Neural cell (in vitro differentiated cells): ENCODE measurements at regions not wholly inside any gene's neighbourhood (a gene's known extent, or its start where the extent isn't known, plus 50 kb on each side); places are given as distances from the start of the nearest gene placed in this dataset.

ENCODE experiments used
- H2AFZ ChIP-seq: fragments of 200-600, 300-800 bp; sonication (generic), shearing (Covaris generic); 2 replicates; pipeline ENCODE4 v1.6.0; 2014; ENCODE audit warnings: low read depth, mild to moderate bottlenecking, antibody characterized with exemption, low read length, moderate library complexity
- H3F3A ChIP-seq: fragments of 200-600 bp; shearing (Covaris generic); 2 replicates; pipeline ENCODE4 v1.6.1; 2016; ENCODE audit warnings: mild to moderate bottlenecking, moderate library complexity, mixed read lengths, antibody characterized with exemption, low read length; ENCODE audit not compliant: insufficient read depth, poor library complexity, severe bottlenecking
- H3K27ac ChIP-seq: fragments of 200-600, 300-800 bp; sonication (generic), shearing (Covaris generic); 2 replicates; pipeline ENCODE4 v1.5.1; 2014; ENCODE audit warnings: mild to moderate bottlenecking, low read length, moderate library complexity
- H3K27me3 ChIP-seq: fragments of 300-800, 200-600 bp; sonication (generic), shearing (Covaris generic); 2 replicates; pipeline ENCODE4 v1.6.0; 2014; ENCODE audit warnings: mild to moderate bottlenecking, low read depth, low read length, moderate library complexity; ENCODE audit not compliant: insufficient read depth
- H3K36me3 ChIP-seq: fragments of 300-800, 200-600 bp; sonication (generic), shearing (Covaris generic); 2 replicates; pipeline ENCODE4 v1.5.1; 2014; ENCODE audit warnings: mild to moderate bottlenecking, antibody characterized with exemption, low read length, moderate library complexity; ENCODE audit not compliant: insufficient read depth
- H3K4me2 ChIP-seq: fragments of 300-800, 200-600 bp; sonication (generic), shearing (Covaris generic); 2 replicates; pipeline ENCODE4 v1.6.0; 2014; ENCODE audit warnings: mild to moderate bottlenecking, low read length
- H3K4me3 ChIP-seq: fragments of 300-800, 200-600 bp; sonication (generic), shearing (Covaris generic); 2 replicates; pipeline ENCODE4 v1.5.1; 2014; ENCODE audit warnings: mild to moderate bottlenecking, low read length, moderate library complexity
- H3K79me2 ChIP-seq: fragments of 200-600 bp; shearing (Covaris generic); replicated peaks from 2 replicates; pipeline ENCODE4 v1.6.0; 2014; ENCODE audit warnings: mild to moderate bottlenecking, low read length, moderate library complexity; ENCODE audit not compliant: insufficient read depth
- H3K9ac ChIP-seq: fragments of 300-800, 200-600 bp; sonication (generic), shearing (Covaris generic); 2 replicates; pipeline ENCODE4 v1.6.1; 2016; ENCODE audit warnings: mild to moderate bottlenecking, low read length, mixed read lengths
- H3K9me2 ChIP-seq: fragments of 200-600 bp; shearing (Covaris generic); 2 replicates; pipeline ENCODE4 v1.6.1; 2016; ENCODE audit warnings: mild to moderate bottlenecking, low read length, mixed read lengths; ENCODE audit not compliant: insufficient read depth
- H3K9me3 ChIP-seq: fragments of 200-600, 300-800 bp; sonication (generic), shearing (Covaris generic); 2 replicates; pipeline ENCODE4 v1.6.1; 2016; ENCODE audit warnings: mild to moderate bottlenecking, mixed run types, low read length, moderate library complexity, mixed read lengths
- H4K20me1 ChIP-seq: fragments of 200-600 bp; shearing (Covaris generic); 2 replicates; pipeline ENCODE4 v1.6.1; 2016; ENCODE audit warnings: mild to moderate bottlenecking, mixed run types; ENCODE audit not compliant: insufficient read depth
- EP300 ChIP-seq: fragments of 450-650 bp; conservative IDR thresholded peaks from 2 replicates; pipeline ENCODE4 v1.6.1; 2014; ENCODE audit warnings: antibody characterized with exemption, mild to moderate bottlenecking, moderate library complexity; ENCODE audit not compliant: poor library complexity, severe bottlenecking
- EZH2 ChIP-seq: fragments of 200-600, 300-800 bp; shearing (Covaris generic), sonication (generic); IDR thresholded peaks from 2 replicates; pipeline ENCODE4 v1.6.1; 2014; ENCODE audit warnings: antibody characterized with exemption, low read length, borderline replicate concordance, mild to moderate bottlenecking; ENCODE audit not compliant: insufficient read depth, poor library complexity, severe bottlenecking
- MXI1 ChIP-seq: fragments of 450-650 bp; conservative IDR thresholded peaks from 2 replicates; pipeline ENCODE4 v1.6.1; 2014; ENCODE audit warnings: antibody characterized with exemption, mild to moderate bottlenecking; ENCODE audit not compliant: poor library complexity, severe bottlenecking
- POLR2AphosphoS5 ChIP-seq: IDR thresholded peaks from 2 replicates; pipeline ENCODE4 v1.6.1; 2012
- RAD21 ChIP-seq: fragments of 450-650 bp; conservative IDR thresholded peaks from 2 replicates; pipeline ENCODE4 v1.6.1; 2014; ENCODE audit warnings: antibody characterized with exemption, mild to moderate bottlenecking, moderate library complexity
- SMC3 ChIP-seq: fragments of 450-650 bp; conservative IDR thresholded peaks from 2 replicates; pipeline ENCODE4 v1.6.1; 2014; ENCODE audit warnings: antibody characterized with exemption, mild to moderate bottlenecking, moderate library complexity; ENCODE audit not compliant: poor library complexity
- TAF1 ChIP-seq: IDR thresholded peaks from 2 replicates; pipeline ENCODE4 v1.6.1; 2012; ENCODE audit warnings: low read depth
- TF ChIP-seq, protein P1 (sequence below): IDR thresholded peaks from 2 replicates; pipeline ENCODE4 v1.6.1; 2012; ENCODE audit warnings: borderline replicate concordance
- TF ChIP-seq, protein P2 (sequence below): fragments of 450-650 bp; IDR thresholded peaks from 2 replicates; pipeline ENCODE4 v1.5.1; 2014; ENCODE audit warnings: antibody characterized with exemption, mild to moderate bottlenecking, moderate library complexity; ENCODE audit not compliant: poor library complexity, severe bottlenecking

DNA sequence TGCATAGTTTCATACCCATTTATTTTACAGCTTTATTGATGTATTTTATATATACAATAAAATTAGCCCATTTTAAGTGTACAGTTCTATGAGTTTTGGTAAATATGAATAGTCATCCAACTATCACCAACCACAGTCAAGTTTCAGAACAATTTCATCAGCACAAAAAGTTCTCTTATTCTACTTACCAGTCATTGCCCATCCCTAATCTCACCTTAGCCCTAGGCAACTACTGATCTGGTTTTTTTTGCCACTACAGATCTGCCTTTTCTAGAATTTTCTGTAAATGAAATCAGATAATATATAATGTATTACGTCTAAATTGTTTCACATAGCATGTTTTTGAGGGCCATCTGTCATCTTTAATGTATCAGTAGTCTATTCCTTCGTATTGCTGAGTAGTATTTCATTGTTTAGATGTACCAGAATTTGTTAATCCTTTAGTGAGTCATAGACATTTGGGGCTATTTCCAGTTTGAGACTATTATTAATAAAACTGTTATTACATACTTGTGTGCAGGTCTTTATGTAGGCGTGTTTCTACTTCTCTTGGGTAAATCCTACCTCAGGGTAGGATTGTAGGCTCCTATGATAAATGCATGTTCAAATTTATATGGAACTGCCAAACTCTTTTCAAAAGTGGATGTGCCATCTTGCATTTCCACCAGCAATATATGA is 198.5 kb upstream of the ADAMTSL1 start:
- TF ChIP-seq EP300 = no peak
- TF ChIP-seq SMC3 = no peak
- no peak for TF ChIP-seq MXI1
- no peak for TF ChIP-seq POLR2AphosphoS5
- TF ChIP-seq, protein P1, sequence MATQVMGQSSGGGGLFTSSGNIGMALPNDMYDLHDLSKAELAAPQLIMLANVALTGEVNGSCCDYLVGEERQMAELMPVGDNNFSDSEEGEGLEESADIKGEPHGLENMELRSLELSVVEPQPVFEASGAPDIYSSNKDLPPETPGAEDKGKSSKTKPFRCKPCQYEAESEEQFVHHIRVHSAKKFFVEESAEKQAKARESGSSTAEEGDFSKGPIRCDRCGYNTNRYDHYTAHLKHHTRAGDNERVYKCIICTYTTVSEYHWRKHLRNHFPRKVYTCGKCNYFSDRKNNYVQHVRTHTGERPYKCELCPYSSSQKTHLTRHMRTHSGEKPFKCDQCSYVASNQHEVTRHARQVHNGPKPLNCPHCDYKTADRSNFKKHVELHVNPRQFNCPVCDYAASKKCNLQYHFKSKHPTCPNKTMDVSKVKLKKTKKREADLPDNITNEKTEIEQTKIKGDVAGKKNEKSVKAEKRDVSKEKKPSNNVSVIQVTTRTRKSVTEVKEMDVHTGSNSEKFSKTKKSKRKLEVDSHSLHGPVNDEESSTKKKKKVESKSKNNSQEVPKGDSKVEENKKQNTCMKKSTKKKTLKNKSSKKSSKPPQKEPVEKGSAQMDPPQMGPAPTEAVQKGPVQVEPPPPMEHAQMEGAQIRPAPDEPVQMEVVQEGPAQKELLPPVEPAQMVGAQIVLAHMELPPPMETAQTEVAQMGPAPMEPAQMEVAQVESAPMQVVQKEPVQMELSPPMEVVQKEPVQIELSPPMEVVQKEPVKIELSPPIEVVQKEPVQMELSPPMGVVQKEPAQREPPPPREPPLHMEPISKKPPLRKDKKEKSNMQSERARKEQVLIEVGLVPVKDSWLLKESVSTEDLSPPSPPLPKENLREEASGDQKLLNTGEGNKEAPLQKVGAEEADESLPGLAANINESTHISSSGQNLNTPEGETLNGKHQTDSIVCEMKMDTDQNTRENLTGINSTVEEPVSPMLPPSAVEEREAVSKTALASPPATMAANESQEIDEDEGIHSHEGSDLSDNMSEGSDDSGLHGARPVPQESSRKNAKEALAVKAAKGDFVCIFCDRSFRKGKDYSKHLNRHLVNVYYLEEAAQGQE = no peak
- no peak for TF ChIP-seq TAF1
- TF ChIP-seq RAD21 = no peak
- TF ChIP-seq, protein P2, sequence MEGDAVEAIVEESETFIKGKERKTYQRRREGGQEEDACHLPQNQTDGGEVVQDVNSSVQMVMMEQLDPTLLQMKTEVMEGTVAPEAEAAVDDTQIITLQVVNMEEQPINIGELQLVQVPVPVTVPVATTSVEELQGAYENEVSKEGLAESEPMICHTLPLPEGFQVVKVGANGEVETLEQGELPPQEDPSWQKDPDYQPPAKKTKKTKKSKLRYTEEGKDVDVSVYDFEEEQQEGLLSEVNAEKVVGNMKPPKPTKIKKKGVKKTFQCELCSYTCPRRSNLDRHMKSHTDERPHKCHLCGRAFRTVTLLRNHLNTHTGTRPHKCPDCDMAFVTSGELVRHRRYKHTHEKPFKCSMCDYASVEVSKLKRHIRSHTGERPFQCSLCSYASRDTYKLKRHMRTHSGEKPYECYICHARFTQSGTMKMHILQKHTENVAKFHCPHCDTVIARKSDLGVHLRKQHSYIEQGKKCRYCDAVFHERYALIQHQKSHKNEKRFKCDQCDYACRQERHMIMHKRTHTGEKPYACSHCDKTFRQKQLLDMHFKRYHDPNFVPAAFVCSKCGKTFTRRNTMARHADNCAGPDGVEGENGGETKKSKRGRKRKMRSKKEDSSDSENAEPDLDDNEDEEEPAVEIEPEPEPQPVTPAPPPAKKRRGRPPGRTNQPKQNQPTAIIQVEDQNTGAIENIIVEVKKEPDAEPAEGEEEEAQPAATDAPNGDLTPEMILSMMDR = no peak
- no peak for TF ChIP-seq EZH2
- no peaks in the 10 kb centered on the region for H3K9me3 ChIP-seq
- no peak overlapping the region for H3K27ac ChIP-seq
- no peaks in the 10 kb centered on the region for H3K27me3 ChIP-seq
- H2AFZ ChIP-seq = no peak overlapping the region
- H3K4me2 ChIP-seq = no peak overlapping the region
- no peaks in the 10 kb centered on the region for H3K9me2 ChIP-seq
- H3K9ac ChIP-seq = no peak overlapping the region
- no peaks in the 10 kb centered on the region for H4K20me1 ChIP-seq
- no peak overlapping the region for H3K4me3 ChIP-seq
- no peaks in the 10 kb centered on the region for H3K36me3 ChIP-seq
- H3K79me2 ChIP-seq = no peaks in the 10 kb centered on the region
- H3F3A ChIP-seq = no peaks in the 10 kb centered on the region

DNA sequence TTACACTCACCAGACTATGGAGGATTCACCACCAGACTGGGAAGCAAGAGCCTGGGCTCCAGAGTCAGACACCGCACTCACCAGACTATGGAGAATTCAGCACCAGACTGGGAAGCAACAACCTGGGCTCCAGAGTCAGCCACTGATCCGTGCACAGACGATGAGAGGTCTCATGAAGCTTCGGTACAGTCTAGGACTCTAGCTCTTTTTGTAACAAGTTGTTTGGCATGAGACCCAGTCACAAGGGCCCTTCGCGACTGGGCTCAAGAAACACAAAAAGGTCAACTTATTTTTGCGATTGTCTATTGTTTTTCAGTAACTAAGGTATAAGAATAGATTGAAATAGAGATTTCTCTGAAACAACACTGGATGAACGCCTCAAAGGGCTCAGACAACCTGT is 192.7 kb upstream of the ADAMTSL1 start:
- Histone ChIP-seq H3K4me3 (no peak overlapping the region), H3K9me2 (no peaks in the 10 kb centered on the region), H3K27me3 (no peaks in the 10 kb centered on the region), H3K27ac (no peak overlapping the region), H3K4me2 (no peak overlapping the region), H4K20me1 (no peaks in the 10 kb centered on the region), H3K79me2 (no peaks in the 10 kb centered on the region), H3K9ac (no peak overlapping the region), H3F3A (no peaks in the 10 kb centered on the region), H3K36me3 (no peaks in the 10 kb centered on the region), H2AFZ (no peak overlapping the region), H3K9me3 (no peaks in the 10 kb centered on the region)
- TF ChIP-seq SMC3 (no peak), MXI1 (no peak), POLR2AphosphoS5 (no peak), RAD21 (no peak), EP300 (no peak), EZH2 (no peak), TAF1 (no peak)
- TF ChIP-seq, protein P1 = no peak
- TF ChIP-seq, protein P2 = no peak
